Neural progenitor cell (in vitro differentiated cells): ENCODE measurements at regions not wholly inside any gene's neighbourhood (a gene's known extent, or its start where the extent isn't known, plus 50 kb on each side); places are given as distances from the start of the nearest gene placed in this dataset.

Source experiments
- DNase-seq: peaks from one replicate; pipeline ENCODE4 v3.0.0-alpha.2; 2016; ENCODE audit warnings: low spot score
- H2AFZ ChIP-seq: fragments of 200-600 bp; sonication (generic); replicated peaks from 2 replicates; pipeline ENCODE4 v1.6.1; 2016; ENCODE audit warnings: antibody characterized with exemption
- H3F3A ChIP-seq: fragments of 200-600 bp; sonication (generic); 2 replicates; pipeline ENCODE4 v1.6.1; 2016; ENCODE audit warnings: antibody characterized with exemption, low read depth
- H3K27ac ChIP-seq: fragments of 200-600 bp; sonication (generic); 2 replicates; pipeline ENCODE4 v1.5.1; 2016; ENCODE audit warnings: mild to moderate bottlenecking
- H3K27me3 ChIP-seq: fragments of 200-600 bp; sonication (generic); 2 replicates; pipeline ENCODE4 v1.6.1; 2016; ENCODE audit warnings: mild to moderate bottlenecking, moderate library complexity
- H3K36me3 ChIP-seq: fragments of 200-600 bp; sonication (generic); 2 replicates; pipeline ENCODE4 v1.5.1; 2016
- H3K4me1 ChIP-seq: fragments of 200-600 bp; sonication (generic); 2 replicates; pipeline ENCODE4 v1.6.1; 2016; ENCODE audit warnings: mixed run types
- H3K4me2 ChIP-seq: fragments of 200-600 bp; sonication (generic); 2 replicates; pipeline ENCODE4 v1.6.1; 2016
- H3K4me3 ChIP-seq: fragments of 200-600 bp; sonication (generic); 2 replicates; pipeline ENCODE4 v1.5.1; 2016
- H3K79me2 ChIP-seq: fragments of 200-600 bp; sonication (generic); 2 replicates; pipeline ENCODE4 v1.6.1; 2016; ENCODE audit warnings: low read depth
- H3K9ac ChIP-seq: fragments of 200-600 bp; sonication (generic); 2 replicates; pipeline ENCODE4 v1.6.1; 2016
- H3K9me3 ChIP-seq: fragments of 200-600 bp; sonication (generic); 2 replicates; pipeline ENCODE4 v1.5.1; 2016; ENCODE audit warnings: low read depth
- H4K20me1 ChIP-seq: fragments of 200-600 bp; sonication (generic); 2 replicates; pipeline ENCODE4 v1.6.1; 2016; ENCODE audit warnings: low read depth
- H3K27ac Mint-ChIP-seq: 3 replicates; pipeline ENCODE4 v1.8.0; 2021; ENCODE audit warnings: mixed read lengths
- H3K27me3 Mint-ChIP-seq: 2 replicates; pipeline ENCODE4 v1.8.0; 2022; ENCODE audit warnings: low read depth, mild to moderate bottlenecking, inconsistent platforms, moderate library complexity, mixed read lengths; ENCODE audit not compliant: insufficient read depth
- H3K36me3 Mint-ChIP-seq: 3 replicates; pipeline ENCODE4 v1.8.0; 2021; ENCODE audit warnings: mixed read lengths
- H3K4me1 Mint-ChIP-seq: 3 replicates; pipeline ENCODE4 v1.8.0; 2021; ENCODE audit warnings: mixed read lengths
- H3K4me3 Mint-ChIP-seq: 3 replicates; pipeline ENCODE4 v1.8.0; 2021; ENCODE audit warnings: mild to moderate bottlenecking, moderate library complexity, mixed read lengths
- H3K9me3 Mint-ChIP-seq: 3 replicates; pipeline ENCODE4 v1.8.0; 2020; ENCODE audit warnings: mixed read lengths
- EZH2 ChIP-seq: fragments of 200-600 bp; sonication (generic); IDR thresholded peaks from 2 replicates; pipeline ENCODE4 v1.6.1; 2017; ENCODE audit warnings: antibody characterized with exemption, mild to moderate bottlenecking, moderate library complexity
- EZH2phosphoT487 ChIP-seq: fragments of 200-600 bp; sonication (generic); IDR thresholded peaks from 2 replicates; pipeline ENCODE4 v1.6.1; 2017; ENCODE audit warnings: antibody characterized with exemption
- TF ChIP-seq, protein P1 (sequence below): fragments of 200-600 bp; sonication (generic); IDR thresholded peaks from 2 replicates; pipeline ENCODE4 v1.5.1; 2017; ENCODE audit warnings: antibody characterized with exemption, mild to moderate bottlenecking

DNA sequence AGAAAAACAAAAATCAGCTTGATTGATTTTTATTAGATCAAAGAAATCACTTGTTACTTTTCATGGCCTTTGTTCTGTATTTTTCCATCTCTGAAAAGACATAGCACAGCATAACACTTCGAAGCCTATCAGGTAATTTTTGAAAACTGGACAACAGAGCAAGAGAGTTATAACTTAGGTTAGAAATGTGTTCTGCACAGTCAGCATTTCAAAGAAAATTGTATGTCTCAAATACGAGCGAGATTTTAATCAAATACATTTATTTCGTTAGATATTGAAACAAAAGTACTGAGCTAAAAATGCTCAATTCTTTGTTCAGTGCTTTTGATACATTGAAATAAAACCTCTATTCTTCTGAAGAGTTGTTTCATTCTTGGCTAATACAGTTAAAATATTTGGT, 144.1 kb upstream of the SLC10A2 start:
- no peak overlapping the region for H3K4me3 Mint-ChIP-seq
- Histone ChIP-seq H3K4me1 (no peaks in the 10 kb centered on the region), H3K79me2 (no peaks in the 10 kb centered on the region), H3K27ac (no peak overlapping the region), H3K4me2 (no peak overlapping the region), H2AFZ (no peak overlapping the region), H4K20me1 (no peaks in the 10 kb centered on the region), H3K36me3 (no peaks in the 10 kb centered on the region), H3K9me3 (no peaks in the 10 kb centered on the region), H3F3A (no peaks in the 10 kb centered on the region), H3K4me3 (no peak overlapping the region), H3K9ac (no peak overlapping the region), H3K27me3 (no peaks in the 10 kb centered on the region)
- no peak overlapping the region for H3K27ac Mint-ChIP-seq
- no peaks in the 10 kb centered on the region for H3K27me3 Mint-ChIP-seq
- no peaks in the 10 kb centered on the region for H3K9me3 Mint-ChIP-seq
- DNase-seq: no peak
- no peaks in the 10 kb centered on the region for H3K36me3 Mint-ChIP-seq
- TF ChIP-seq EZH2phosphoT487: no peak
- TF ChIP-seq EZH2: no peak
- TF ChIP-seq, protein P1, sequence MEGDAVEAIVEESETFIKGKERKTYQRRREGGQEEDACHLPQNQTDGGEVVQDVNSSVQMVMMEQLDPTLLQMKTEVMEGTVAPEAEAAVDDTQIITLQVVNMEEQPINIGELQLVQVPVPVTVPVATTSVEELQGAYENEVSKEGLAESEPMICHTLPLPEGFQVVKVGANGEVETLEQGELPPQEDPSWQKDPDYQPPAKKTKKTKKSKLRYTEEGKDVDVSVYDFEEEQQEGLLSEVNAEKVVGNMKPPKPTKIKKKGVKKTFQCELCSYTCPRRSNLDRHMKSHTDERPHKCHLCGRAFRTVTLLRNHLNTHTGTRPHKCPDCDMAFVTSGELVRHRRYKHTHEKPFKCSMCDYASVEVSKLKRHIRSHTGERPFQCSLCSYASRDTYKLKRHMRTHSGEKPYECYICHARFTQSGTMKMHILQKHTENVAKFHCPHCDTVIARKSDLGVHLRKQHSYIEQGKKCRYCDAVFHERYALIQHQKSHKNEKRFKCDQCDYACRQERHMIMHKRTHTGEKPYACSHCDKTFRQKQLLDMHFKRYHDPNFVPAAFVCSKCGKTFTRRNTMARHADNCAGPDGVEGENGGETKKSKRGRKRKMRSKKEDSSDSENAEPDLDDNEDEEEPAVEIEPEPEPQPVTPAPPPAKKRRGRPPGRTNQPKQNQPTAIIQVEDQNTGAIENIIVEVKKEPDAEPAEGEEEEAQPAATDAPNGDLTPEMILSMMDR: no peak
- no peaks in the 10 kb centered on the region for H3K4me1 Mint-ChIP-seq

DNA sequence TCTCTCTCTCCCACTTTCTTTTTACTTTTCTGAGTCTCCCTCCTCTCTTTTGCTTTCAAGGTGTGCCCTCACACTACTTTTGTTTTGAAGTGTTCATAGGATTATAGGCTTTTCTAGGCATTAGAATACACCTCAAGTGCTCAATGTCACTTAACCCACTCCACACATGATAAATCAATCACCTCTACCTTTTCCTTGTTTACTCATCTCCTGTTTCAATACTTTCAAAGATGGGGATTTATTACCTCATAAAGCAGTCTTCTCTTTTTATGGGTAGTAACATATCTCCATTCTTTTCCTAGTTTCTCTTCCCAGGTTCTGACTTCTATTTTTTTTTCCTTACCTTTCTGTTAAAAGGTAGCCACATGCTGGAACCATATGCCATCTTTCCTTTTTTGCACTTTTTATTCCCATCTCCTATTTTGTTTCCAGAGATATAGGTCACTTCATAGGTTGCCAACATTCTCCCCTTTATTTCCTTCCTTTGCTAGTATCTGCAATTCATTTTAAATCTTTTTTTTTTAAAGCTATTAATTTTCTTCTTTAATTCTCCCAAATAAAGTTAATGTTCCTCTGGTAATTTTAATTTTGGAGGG, 137.6 kb upstream of the SLC10A2 start:
- H3K4me3 Mint-ChIP-seq: no peak overlapping the region
- Histone ChIP-seq H3F3A (no peaks in the 10 kb centered on the region), H3K4me1 (no peaks in the 10 kb centered on the region), H3K27me3 (no peaks in the 10 kb centered on the region), H3K4me3 (no peak overlapping the region), H3K4me2 (no peak overlapping the region), H3K79me2 (no peaks in the 10 kb centered on the region), H3K27ac (no peak overlapping the region), H3K36me3 (no peaks in the 10 kb centered on the region), H2AFZ (no peak overlapping the region), H3K9ac (no peak overlapping the region), H3K9me3 (no peaks in the 10 kb centered on the region), H4K20me1 (no peaks in the 10 kb centered on the region)
- H3K27ac Mint-ChIP-seq: no peak overlapping the region
- H3K36me3 Mint-ChIP-seq: no peaks in the 10 kb centered on the region
- DNase-seq: no peak
- no peaks in the 10 kb centered on the region for H3K4me1 Mint-ChIP-seq
- TF ChIP-seq EZH2phosphoT487: no peak
- TF ChIP-seq, protein P1: no peak
- TF ChIP-seq EZH2: no peak
- no peaks in the 10 kb centered on the region for H3K27me3 Mint-ChIP-seq
- H3K9me3 Mint-ChIP-seq: no peaks in the 10 kb centered on the region

DNA sequence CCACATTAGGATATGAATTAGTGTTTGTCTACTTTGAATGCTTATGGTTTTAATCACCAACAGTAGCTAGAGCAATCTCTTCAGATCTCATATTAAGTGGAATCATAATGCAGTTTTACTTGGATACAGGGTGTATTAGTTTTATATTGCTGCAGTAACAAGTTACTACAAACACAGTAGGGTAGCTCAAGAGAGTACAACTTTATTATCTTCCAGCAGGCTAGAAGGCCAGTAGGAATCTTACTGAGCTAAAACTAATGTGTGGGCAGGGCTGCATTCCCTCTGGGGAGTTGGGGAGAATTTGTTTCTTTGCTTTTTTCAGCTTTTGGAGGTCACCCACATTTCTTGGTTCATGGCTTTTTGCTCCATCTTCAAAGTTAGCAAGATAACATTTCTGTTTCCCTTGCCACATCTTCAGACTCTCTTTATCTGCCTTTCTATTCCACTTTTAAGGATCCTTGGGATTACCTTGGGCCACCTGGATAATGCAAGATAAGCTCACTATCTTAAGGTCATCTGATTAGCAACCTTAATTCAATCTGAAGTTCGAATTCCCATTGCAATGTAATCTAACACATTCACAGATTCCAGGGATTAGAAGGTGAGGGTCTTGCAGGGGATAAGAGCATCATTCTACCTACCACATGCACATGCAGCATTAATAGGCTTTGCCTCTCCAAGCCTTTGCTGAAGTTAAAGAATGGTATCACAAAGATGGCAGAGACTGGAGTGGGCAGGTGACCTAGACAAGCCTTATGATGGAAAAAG, 134.1 kb upstream of the SLC10A2 start:
- TF ChIP-seq EZH2phosphoT487: no peak
- TF ChIP-seq, protein P1: no peak
- TF ChIP-seq EZH2: no peak
- DNase-seq: no peak
- Mint-ChIP-seq H3K27me3 (no peaks in the 10 kb centered on the region), H3K36me3 (no peaks in the 10 kb centered on the region), H3K4me1 (no peaks in the 10 kb centered on the region), H3K9me3 (no peaks in the 10 kb centered on the region), H3K4me3 (no peak overlapping the region), H3K27ac (no peak overlapping the region)
- Histone ChIP-seq H3K4me3 (no peak overlapping the region), H2AFZ (no peak overlapping the region), H4K20me1 (no peaks in the 10 kb centered on the region), H3K4me2 (no peak overlapping the region), H3K27me3 (no peaks in the 10 kb centered on the region), H3K27ac (no peak overlapping the region), H3K4me1 (no peaks in the 10 kb centered on the region), H3F3A (no peaks in the 10 kb centered on the region), H3K9me3 (no peaks in the 10 kb centered on the region), H3K36me3 (no peaks in the 10 kb centered on the region), H3K9ac (no peak overlapping the region), H3K79me2 (no peaks in the 10 kb centered on the region)
